SW480 (cell line): ENCODE measurements at regions not wholly inside any gene's neighbourhood (a gene's known extent, or its start where the extent isn't known, plus 50 kb on each side); places are given as distances from the start of the nearest gene placed in this dataset.
"Not testable (repeated sequence)": the region's sequence is repeated elsewhere in the genome, so short reads cannot be mapped to it uniquely, and the experiment has no call there.

Experiments
- DNase-seq: peaks from one replicate; pipeline ENCODE4 v3.0.0-alpha.2; 2016; ENCODE audit warnings: low spot score

- no peak for DNase-seq
Measured at GRCh38 chr14:81584495-81584894, 50.8 kb upstream of the SEL1L start.

- peak; percentile 12 for DNase-seq
Measured at GRCh38 chr14:81589381-81590065, 55.9 kb upstream of the SEL1L start.

GRCh38 chr14:81591266-81591665 lies 57.6 kb upstream of the SEL1L start:
- no peak for DNase-seq

GRCh38 chr14:81594012-81594411 lies 60.4 kb upstream of the SEL1L start:
- DNase-seq = no peak

- DNase-seq = no peak
Measured at GRCh38 chr14:81605660-81606059, 72.0 kb upstream of the SEL1L start.

GRCh38 chr14:81613341-81614045 lies 79.8 kb upstream of the SEL1L start:
- DNase-seq = no peak

GRCh38 chr14:81614302-81614701 lies 80.6 kb upstream of the SEL1L start:
- DNase-seq = not testable (repeated sequence)

GRCh38 chr14:81618695-81619094 lies 85.0 kb upstream of the SEL1L start:
- DNase-seq = no peak

- no peak for DNase-seq
Measured at GRCh38 chr14:81619816-81620215, 86.2 kb upstream of the SEL1L start.

- not testable (repeated sequence) for DNase-seq
Measured at GRCh38 chr14:81623771-81624396, 90.2 kb upstream of the SEL1L start.

GRCh38 chr14:81625343-81625742 lies 91.7 kb upstream of the SEL1L start:
- peak; percentile 70 for DNase-seq

- DNase-seq = no peak
Measured at GRCh38 chr14:81632157-81632556, 98.5 kb upstream of the SEL1L start.

- no peak for DNase-seq
Measured at GRCh38 chr14:81633496-81633895, 99.8 kb upstream of the SEL1L start.

- DNase-seq = no peak
Measured at GRCh38 chr14:81637639-81638038, 104.0 kb upstream of the SEL1L start.

- DNase-seq = no peak
Measured at GRCh38 chr14:81638656-81639280, 105.1 kb upstream of the SEL1L start.

- no peak for DNase-seq
Measured at GRCh38 chr14:81653626-81654025, 120.0 kb upstream of the SEL1L start.

GRCh38 chr14:81655423-81656314 lies 122.0 kb upstream of the SEL1L start:
- DNase-seq = no peak

- no peak for DNase-seq
Measured at GRCh38 chr14:81656811-81657210, 123.2 kb upstream of the SEL1L start.

GRCh38 chr14:81662066-81662465 lies 128.4 kb upstream of the SEL1L start:
- DNase-seq = no peak

GRCh38 chr14:81662570-81663197 lies 129.0 kb upstream of the SEL1L start:
- DNase-seq = no peak

GRCh38 chr14:81668626-81669274 lies 135.1 kb upstream of the SEL1L start:
- no peak for DNase-seq
